Stimulated activated CD4-positive, alpha-beta T cell treated with anti-CD3 and anti-CD28 coated beads, Interleukin-1b, Interleukin-23, amount 100 ng/mL, for 1 hour (primary cell): ENCODE measurements at regions not wholly inside any gene's neighbourhood (a gene's known extent, or its start where the extent isn't known, plus 50 kb on each side); places are given as distances from the start of the nearest gene placed in this dataset.
"Not testable (repeated sequence)": the region's sequence is repeated elsewhere in the genome, so short reads cannot be mapped to it uniquely, and the experiment has no call there.

Source experiments
- DNase-seq, 2 donors: peaks; one replicate each; pipeline ENCODE4 v3.0.0-alpha.2; 2020; ENCODE audit warnings: low read depth in 2 of 2

- DNase-seq: no peak
Measured at GRCh38 chr12:75868501-75868900, 163.1 kb downstream of the PHLDA1 start.

GRCh38 chr12:75865315-75865714 lies 166.3 kb downstream of the PHLDA1 start:
- DNase-seq: no peak

GRCh38 chr12:75864161-75864560 lies 167.4 kb downstream of the PHLDA1 start:
- DNase-seq: no peak

- no peak for DNase-seq
Measured at GRCh38 chr12:75863533-75863932, 168.0 kb downstream of the PHLDA1 start.

GRCh38 chr12:75862692-75863471 lies 168.7 kb downstream of the PHLDA1 start:
- DNase-seq: no peak

- DNase-seq: no peak
Measured at GRCh38 chr12:75859868-75860267, 171.7 kb downstream of the PHLDA1 start.

GRCh38 chr12:75856235-75856634 lies 175.3 kb downstream of the PHLDA1 start:
- DNase-seq: no peak

- DNase-seq: no peak
Measured at GRCh38 chr12:75855360-75855759, 176.2 kb downstream of the PHLDA1 start.

- no peak for DNase-seq
Measured at GRCh38 chr12:75854681-75855309, 176.8 kb downstream of the PHLDA1 start.

GRCh38 chr12:75854137-75854536 lies 177.4 kb downstream of the PHLDA1 start:
- not testable (repeated sequence) for DNase-seq

GRCh38 chr12:75853626-75854025 lies 177.9 kb downstream of the PHLDA1 start:
- no peak for DNase-seq

GRCh38 chr12:75852956-75853355 lies 178.6 kb downstream of the PHLDA1 start:
- DNase-seq: no peak

- no peak for DNase-seq
Measured at GRCh38 chr12:75852143-75852542, 179.4 kb downstream of the PHLDA1 start.

GRCh38 chr12:75850721-75851462 lies 180.7 kb downstream of the PHLDA1 start:
- no peak for DNase-seq

- no peak for DNase-seq
Measured at GRCh38 chr12:75848961-75849360, 182.6 kb downstream of the PHLDA1 start.

GRCh38 chr12:75848431-75848925 lies 183.1 kb downstream of the PHLDA1 start:
- no peak for DNase-seq

- DNase-seq: no peak
Measured at GRCh38 chr12:75846102-75846501, 185.5 kb downstream of the PHLDA1 start.

- no peak for DNase-seq
Measured at GRCh38 chr12:75844985-75845384, 186.6 kb downstream of the PHLDA1 start.

- DNase-seq: no peak
Measured at GRCh38 chr12:75844049-75844770, 187.4 kb downstream of the PHLDA1 start.

GRCh38 chr12:75842090-75842489 lies 189.5 kb downstream of the PHLDA1 start:
- DNase-seq: no peak

GRCh38 chr12:75840994-75841355 lies 190.6 kb downstream of the PHLDA1 start:
- no peak for DNase-seq

- DNase-seq: no peak
Measured at GRCh38 chr12:75838309-75838708, 193.3 kb downstream of the PHLDA1 start.
